H9 (cell line): ENCODE measurements at regions not wholly inside any gene's neighbourhood (a gene's known extent, or its start where the extent isn't known, plus 50 kb on each side); places are given as distances from the start of the nearest gene placed in this dataset.

Experiments
- DNase-seq: peaks from one replicate; pipeline ENCODE4 v3.0.0-alpha.2; 2017
- H2AFZ ChIP-seq: one replicate; pipeline ENCODE4 v1.6.1; 2013; ENCODE audit warnings: mild to moderate bottlenecking, low read length, control low read depth, moderate library complexity
- H2AK5ac ChIP-seq: 2 replicates; pipeline ENCODE4 v1.6.1; 2013; ENCODE audit warnings: low read length, control low read depth, mixed read lengths; ENCODE audit not compliant: insufficient read length
- H2BK120ac ChIP-seq: one replicate; pipeline ENCODE4 v1.6.1; 2013; ENCODE audit warnings: low read depth, mild to moderate bottlenecking, low read length, control low read depth, inconsistent platforms; ENCODE audit not compliant: poor library complexity, severe bottlenecking
- H2BK12ac ChIP-seq: 2 replicates; pipeline ENCODE4 v1.6.1; 2013; ENCODE audit warnings: low read length, control low read depth, mixed read lengths, low read depth; ENCODE audit not compliant: insufficient read length
- H2BK15ac ChIP-seq: 2 replicates; pipeline ENCODE4 v1.6.1; 2013; ENCODE audit warnings: low read depth, low read length, control low read depth
- H2BK20ac ChIP-seq: one replicate; pipeline ENCODE4 v1.6.1; 2013; ENCODE audit warnings: low read depth, mild to moderate bottlenecking, low read length, control low read depth, inconsistent platforms; ENCODE audit not compliant: poor library complexity, severe bottlenecking
- H2BK5ac ChIP-seq: 2 replicates; pipeline ENCODE4 v1.6.1; 2013; ENCODE audit warnings: low read length, control low read depth, mixed read lengths; ENCODE audit not compliant: insufficient read length
- H3K14ac ChIP-seq: 2 replicates; pipeline ENCODE4 v1.6.1; 2013; ENCODE audit warnings: low read length, control low read depth; ENCODE audit not compliant: insufficient read depth
- H3K18ac ChIP-seq: 2 replicates; pipeline ENCODE4 v1.6.1; 2013; ENCODE audit warnings: low read depth, mild to moderate bottlenecking, mixed read lengths, low read length, control low read depth; ENCODE audit not compliant: insufficient read length
- H3K23ac ChIP-seq: 2 replicates; pipeline ENCODE4 v1.6.1; 2013; ENCODE audit warnings: low read length, control low read depth, mixed read lengths, low read depth; ENCODE audit not compliant: insufficient read length
- H3K23me2 ChIP-seq: 2 replicates; pipeline ENCODE4 v1.6.1; 2013; ENCODE audit warnings: low read depth, mild to moderate bottlenecking, mixed read lengths, low read length, control low read depth; ENCODE audit not compliant: insufficient read length, poor library complexity, severe bottlenecking
- H3K27ac ChIP-seq: 2 replicates; pipeline ENCODE4 v1.5.1; 2013; ENCODE audit warnings: low read length, control low read depth, mixed read lengths, low read depth; ENCODE audit not compliant: insufficient read length
- H3K27me3 ChIP-seq: 2 replicates; pipeline ENCODE4 v1.6.1; 2013; ENCODE audit warnings: low read length, control low read depth, inconsistent platforms; ENCODE audit not compliant: insufficient read depth
- H3K4ac ChIP-seq: 2 replicates; pipeline ENCODE4 v1.6.1; 2013; ENCODE audit warnings: low read depth, mild to moderate bottlenecking, control low read depth, inconsistent platforms, low read length, moderate library complexity
- H3K4me1 ChIP-seq: 2 replicates; pipeline ENCODE4 v1.6.1; 2013; ENCODE audit warnings: low read length, control low read depth, inconsistent platforms; ENCODE audit not compliant: insufficient read depth
- H3K4me2 ChIP-seq: 2 replicates; pipeline ENCODE4 v1.6.1; 2013; ENCODE audit warnings: low read length, control low read depth, mixed read lengths; ENCODE audit not compliant: insufficient read length, insufficient read depth
- H3K56ac ChIP-seq: 2 replicates; pipeline ENCODE4 v1.6.1; 2013; ENCODE audit warnings: low read depth, mild to moderate bottlenecking, mixed read lengths, low read length, control low read depth; ENCODE audit not compliant: insufficient read length
- H3K79me1 ChIP-seq: 2 replicates; pipeline ENCODE4 v1.6.1; 2013; ENCODE audit warnings: low read depth, mild to moderate bottlenecking, moderate library complexity, low read length, control low read depth, inconsistent platforms; ENCODE audit not compliant: insufficient read depth, poor library complexity, severe bottlenecking
- H3K79me2 ChIP-seq: 2 replicates; pipeline ENCODE4 v1.6.1; 2013; ENCODE audit warnings: low read length, control low read depth, inconsistent platforms; ENCODE audit not compliant: insufficient read depth
- H3K9ac ChIP-seq: 2 replicates; pipeline ENCODE4 v1.6.1; 2013; ENCODE audit warnings: low read length, control low read depth, mixed read lengths; ENCODE audit not compliant: insufficient read length; ENCODE audit errors: extremely low read depth
- H3K9me3 ChIP-seq: one replicate; pipeline ENCODE4 v1.6.1; 2013; ENCODE audit warnings: low read depth, low read length, inconsistent platforms; ENCODE audit not compliant: control insufficient read depth
- H3T11ph ChIP-seq: one replicate; pipeline ENCODE4 v1.6.1; 2013; ENCODE audit warnings: mild to moderate bottlenecking, low read length, control low read depth, inconsistent platforms
- H4K20me1 ChIP-seq: one replicate; pipeline ENCODE4 v1.6.1; 2013; ENCODE audit not compliant: control insufficient read depth, insufficient read length, insufficient read depth
- H4K5ac ChIP-seq: 2 replicates; pipeline ENCODE4 v1.6.1; 2013; ENCODE audit warnings: low read depth, mild to moderate bottlenecking, mixed read lengths, low read length, control low read depth; ENCODE audit not compliant: insufficient read length
- H4K8ac ChIP-seq: replicated peaks from 2 replicates; pipeline ENCODE4 v1.6.1; 2013; ENCODE audit warnings: low read length, control low read depth, mixed read lengths, low read depth; ENCODE audit not compliant: insufficient read length
- H4K91ac ChIP-seq: 2 replicates; pipeline ENCODE4 v1.6.1; 2013; ENCODE audit warnings: low read depth, mild to moderate bottlenecking, moderate library complexity, mixed read lengths, low read length, control low read depth; ENCODE audit not compliant: insufficient read length
- H3K27ac Mint-ChIP-seq, 3 experiments: 2 replicates in 2 of 3; 3 replicates in 1 of 3; pipeline ENCODE4 v1.8.0; 2020 to 2021; ENCODE audit warnings: mixed read lengths in 3 of 3, mild to moderate bottlenecking in 1 of 3, moderate library complexity in 1 of 3
- H3K27me3 Mint-ChIP-seq: 2 replicates; pipeline ENCODE4 v1.8.0; 2021; ENCODE audit warnings: low read depth, mild to moderate bottlenecking, moderate library complexity, mixed read lengths
- H3K36me3 Mint-ChIP-seq, 3 experiments: 2 replicates in 2 of 3; 3 replicates in 1 of 3; pipeline ENCODE4 v1.8.0; 2020 to 2021; ENCODE audit warnings: low read depth in 3 of 3, mixed read lengths in 3 of 3; ENCODE audit not compliant: insufficient read depth in 1 of 3
- H3K4me1 Mint-ChIP-seq, 2 experiments: 2 replicates each; pipeline ENCODE4 v1.8.0; 2020; ENCODE audit warnings: mixed read lengths in 2 of 2
- H3K4me3 Mint-ChIP-seq, 2 experiments: 2 replicates in 1 of 2; 3 replicates in 1 of 2; pipeline ENCODE4 v1.8.0; 2020 to 2021; ENCODE audit warnings: mild to moderate bottlenecking in 2 of 2, mixed read lengths in 2 of 2, moderate library complexity in 1 of 2
- H3K9me3 Mint-ChIP-seq, 2 experiments: 2 replicates in 1 of 2; 3 replicates in 1 of 2; pipeline ENCODE4 v1.8.0; 2020; ENCODE audit warnings: mild to moderate bottlenecking in 2 of 2, mixed read lengths in 2 of 2, moderate library complexity in 1 of 2
- CTCF ChIP-seq: fragments of 200-600 bp; sonication (generic); conservative IDR thresholded peaks from 3 replicates; pipeline ENCODE4 v1.8.0; 2021; ENCODE audit warnings: antibody characterized with exemption, mild to moderate bottlenecking
- WGBS: extraction: QIAGEN DNeasy Blood & Tissue Kit; methylation state at CpG from one replicate; pipeline ENCODE4 v1.1.7; 2013; ENCODE audit warnings: missing lambda C conversion rate, low lambda C conversion rate, mixed read lengths; ENCODE audit not compliant: insufficient read length; ENCODE audit errors: extremely low coverage; 5-methylcytosine and 5-hydroxymethylcytosine counted together

- Histone ChIP-seq H3K4me2 (no peak overlapping the region), H3K27me3 (no peaks in the 10 kb centered on the region), H3T11ph (no peak overlapping the region), H4K91ac (no peak overlapping the region), H3K23ac (no peak overlapping the region), H4K5ac (no peak overlapping the region), H2BK120ac (no peak overlapping the region), H2AFZ (no peak overlapping the region), H3K4ac (no peak overlapping the region), H2BK15ac (no peak overlapping the region), H3K27ac (no peak overlapping the region), H3K79me2 (no peaks in the 10 kb centered on the region), H2BK20ac (no peak overlapping the region), H2BK5ac (no peak overlapping the region), H2AK5ac (no peak overlapping the region), H3K14ac (0 out of 2 replicates have a peak overlapping the region, but pooled peaks have one; percentile 42), H4K20me1 (no peaks in the 10 kb centered on the region), H3K18ac (no peak overlapping the region), H2BK12ac (no peak overlapping the region), H4K8ac (no peak overlapping the region), H3K4me1 (no peaks in the 10 kb centered on the region), H3K23me2 (no peaks in the 10 kb centered on the region), H3K56ac (no peak overlapping the region), H3K79me1 (no peaks in the 10 kb centered on the region), H3K9me3 (no peaks in the 10 kb centered on the region), H3K9ac (no peak overlapping the region)
- Mint-ChIP-seq H3K27me3 (no peaks in the 10 kb centered on the region), H3K36me3 (no peaks in the 10 kb centered on the region), H3K27ac (peak overlapping the region; percentile 54 to 89 (median 61); a peak in 5 of 7 replicates), H3K9me3 (no peaks in the 10 kb centered on the region), H3K4me1 (peaks cover 22 to 27% of the 10 kb centered on the region in 2 experiments), H3K4me3 (no peak overlapping the region)
- WGBS = no CpG with 5 or more reads among the region's 12 CpGs
- TF ChIP-seq CTCF = peak; percentile 30; the same call in 2 of the 3 replicates
- no peak for DNase-seq
Observed at GRCh38 chr18:78074400-78075020, 824.9 kb downstream of the GALR1 start.
